Vagina (tissue), 2 donors: ENCODE measurements at regions not wholly inside any gene's neighbourhood (a gene's known extent, or its start where the extent isn't known, plus 50 kb on each side); places are given as distances from the start of the nearest gene placed in this dataset.
"Not testable (repeated sequence)": the region's sequence is repeated elsewhere in the genome, so short reads cannot be mapped to it uniquely, and the experiment has no call there.

Source experiments
- DNase-seq, 2 donors: peaks; one replicate each; pipeline ENCODE4 v3.0.0-alpha.2; 2017; ENCODE audit errors: extremely low spot score in 2 of 2
- H3K27ac ChIP-seq: fragments of 200-600 bp; sonication (generic); one replicate; pipeline ENCODE4 v1.5.1; 2019
- H3K27me3 ChIP-seq: fragments of 200-600 bp; sonication (generic); one replicate; pipeline ENCODE4 v1.5.1; 2019
- H3K36me3 ChIP-seq, 2 donors: fragments of 200-600 bp; sonication (generic); one replicate each; pipeline ENCODE4 v1.5.1; 2017 to 2019
- H3K4me1 ChIP-seq: fragments of 200-600 bp; sonication (generic); one replicate; pipeline ENCODE4 v1.5.1; 2019
- H3K4me3 ChIP-seq, 2 donors: fragments of 200-600 bp; sonication (generic); 1 replicate in 1 of 2; 2 replicates in 1 of 2; pipeline ENCODE4 v1.5.1; 2016 to 2019
- H3K9me3 ChIP-seq: fragments of 200-600 bp; sonication (generic); one replicate; pipeline ENCODE4 v1.5.1; 2019
- POLR2A ChIP-seq, 2 donors: fragments of 450-650 bp; IDR thresholded peaks; one replicate each; pipeline ENCODE4 v1.6.1; 2017; ENCODE audit warnings: antibody characterized with exemption in 2 of 2, mild to moderate bottlenecking in 2 of 2, moderate library complexity in 2 of 2
- POLR2AphosphoS5 ChIP-seq, 2 donors: sonication (generic); formaldehyde crosslinking; IDR thresholded peaks; one replicate each; pipeline ENCODE4 v1.9.0; 2017; ENCODE audit warnings: antibody characterized with exemption in 2 of 2, mild to moderate bottlenecking in 2 of 2, low read depth in 1 of 2; ENCODE audit not compliant: insufficient read depth in 1 of 2
- intact Hi-C: fragments of 100-400 bp; cut with DNase I; formaldehyde crosslinking; loops from one replicate; pipeline ENCODE4 v1.15.1; 2023
- TF ChIP-seq, protein P1 (sequence below), 3 experiments: fragments of 450-650 bp in 2 of 3; fragments of 200-600 bp in 1 of 3; sonication (generic) in 1 of 3; IDR thresholded peaks; one replicate each; pipeline ENCODE4 v1.5.1; 2017 to 2019; ENCODE audit warnings: antibody characterized with exemption in 3 of 3, mild to moderate bottlenecking in 2 of 3, moderate library complexity in 2 of 3

DNA sequence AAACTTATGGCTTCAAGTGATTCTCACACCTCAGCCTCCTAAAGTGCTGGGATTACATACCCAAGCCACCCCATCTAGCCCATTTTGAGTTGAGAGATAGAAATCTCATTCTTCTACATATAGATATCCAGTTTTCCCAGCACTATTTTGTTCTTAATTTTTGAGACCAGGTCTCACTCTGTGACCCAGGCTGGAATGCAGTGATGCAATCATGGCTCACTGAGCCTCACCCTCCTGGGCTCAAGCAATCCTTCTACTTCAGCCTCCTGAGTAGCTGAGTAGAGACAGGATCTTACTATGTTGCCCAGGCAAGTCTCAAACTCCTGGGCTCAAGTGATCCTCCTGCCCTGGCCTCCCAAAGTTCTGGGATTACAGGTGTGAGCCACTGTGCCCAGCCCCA is 60.9 kb upstream of the CTNNA1 start:
- H3K27ac ChIP-seq, result no peak overlapping the region
- no peak for DNase-seq
- intact Hi-C loops, result no loop called here
- TF ChIP-seq POLR2AphosphoS5 (IDR thresholded peaks at IDR 0.05; ENCODE audit: insufficient read depth in 1 of 2, low read depth in 1 of 2) (no peak), POLR2A (IDR thresholded peaks at IDR 0.05) (no peak)
- TF ChIP-seq, protein P1, sequence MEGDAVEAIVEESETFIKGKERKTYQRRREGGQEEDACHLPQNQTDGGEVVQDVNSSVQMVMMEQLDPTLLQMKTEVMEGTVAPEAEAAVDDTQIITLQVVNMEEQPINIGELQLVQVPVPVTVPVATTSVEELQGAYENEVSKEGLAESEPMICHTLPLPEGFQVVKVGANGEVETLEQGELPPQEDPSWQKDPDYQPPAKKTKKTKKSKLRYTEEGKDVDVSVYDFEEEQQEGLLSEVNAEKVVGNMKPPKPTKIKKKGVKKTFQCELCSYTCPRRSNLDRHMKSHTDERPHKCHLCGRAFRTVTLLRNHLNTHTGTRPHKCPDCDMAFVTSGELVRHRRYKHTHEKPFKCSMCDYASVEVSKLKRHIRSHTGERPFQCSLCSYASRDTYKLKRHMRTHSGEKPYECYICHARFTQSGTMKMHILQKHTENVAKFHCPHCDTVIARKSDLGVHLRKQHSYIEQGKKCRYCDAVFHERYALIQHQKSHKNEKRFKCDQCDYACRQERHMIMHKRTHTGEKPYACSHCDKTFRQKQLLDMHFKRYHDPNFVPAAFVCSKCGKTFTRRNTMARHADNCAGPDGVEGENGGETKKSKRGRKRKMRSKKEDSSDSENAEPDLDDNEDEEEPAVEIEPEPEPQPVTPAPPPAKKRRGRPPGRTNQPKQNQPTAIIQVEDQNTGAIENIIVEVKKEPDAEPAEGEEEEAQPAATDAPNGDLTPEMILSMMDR (IDR thresholded peaks at IDR 0.05), result no peak
- no peaks in the 10 kb centered on the region for H3K9me3 ChIP-seq
- H3K36me3 ChIP-seq, result no peaks in the 10 kb centered on the region
- H3K27me3 ChIP-seq, result no peaks in the 10 kb centered on the region
- H3K4me3 ChIP-seq, result no peak overlapping the region
- H3K4me1 ChIP-seq, result no peaks in the 10 kb centered on the region

DNA sequence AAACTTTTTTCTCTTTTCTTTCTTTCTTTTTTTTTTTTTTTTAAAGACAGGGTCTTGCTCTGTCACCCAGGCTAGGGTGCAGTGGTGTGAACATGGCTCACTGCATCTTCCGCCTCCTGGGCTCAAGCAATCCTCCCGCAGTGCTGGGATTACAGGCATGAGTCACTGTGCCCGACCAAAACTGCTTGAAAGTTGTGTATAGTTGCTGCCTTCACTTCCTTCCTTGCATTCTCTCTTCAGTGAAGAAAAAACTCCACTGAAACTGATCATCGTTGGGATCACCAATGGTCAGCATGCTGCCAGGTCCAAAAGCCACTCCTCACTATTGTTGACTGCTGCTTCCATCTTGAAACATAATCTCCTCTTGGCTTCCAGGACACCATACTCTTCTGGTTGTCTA is 66.6 kb upstream of the CTNNA1 start:
- intact Hi-C loops, result no loop called here
- no peaks in the 10 kb centered on the region for H3K36me3 ChIP-seq
- H3K4me3 ChIP-seq, result no peak overlapping the region
- H3K27ac ChIP-seq, result no peak overlapping the region
- H3K27me3 ChIP-seq, result no peaks in the 10 kb centered on the region
- DNase-seq, result no peak
- H3K4me1 ChIP-seq, result no peaks in the 10 kb centered on the region
- no peaks in the 10 kb centered on the region for H3K9me3 ChIP-seq
- no peak for TF ChIP-seq POLR2A (IDR thresholded peaks at IDR 0.05)

DNA sequence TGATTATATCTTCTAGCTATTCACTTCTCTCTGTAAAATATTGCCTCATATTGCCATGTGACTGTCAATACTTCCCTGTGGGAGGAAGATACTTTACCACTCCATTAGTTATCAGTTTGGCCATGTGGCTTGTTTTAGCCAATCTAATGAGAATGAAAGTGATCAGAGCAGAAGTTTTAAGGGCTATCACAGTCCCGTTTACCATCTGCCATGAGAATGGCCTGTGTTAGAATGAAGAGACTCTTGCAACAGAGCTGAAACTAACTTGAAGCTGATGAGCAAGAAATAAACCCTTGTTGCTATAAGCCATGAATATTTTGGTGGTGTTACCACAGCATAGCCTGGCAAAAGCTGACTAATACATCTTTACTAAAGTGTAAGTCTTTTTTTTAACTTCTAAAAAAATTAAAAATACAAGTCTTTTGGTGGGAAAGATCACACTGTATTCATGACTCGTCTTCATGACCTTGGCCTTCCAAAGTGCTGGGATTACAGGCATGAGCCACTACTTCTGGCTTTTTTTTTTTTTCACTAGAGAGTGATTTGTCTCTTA is 68.0 kb upstream of the CTNNA1 start:
- Histone ChIP-seq H3K4me1 (no peaks in the 10 kb centered on the region), H3K27me3 (no peaks in the 10 kb centered on the region), H3K9me3 (no peaks in the 10 kb centered on the region), H3K36me3 (no peaks in the 10 kb centered on the region), H3K27ac (no peak overlapping the region), H3K4me3 (no peak overlapping the region)
- no peak for TF ChIP-seq POLR2AphosphoS5 (IDR thresholded peaks at IDR 0.05; ENCODE audit: insufficient read depth in 1 of 2, low read depth in 1 of 2)
- TF ChIP-seq, protein P1 (IDR thresholded peaks at IDR 0.05), result no peak
- TF ChIP-seq POLR2A (IDR thresholded peaks at IDR 0.05), result no peak
- no peak for DNase-seq
- intact Hi-C loops, result no loop called here

DNA sequence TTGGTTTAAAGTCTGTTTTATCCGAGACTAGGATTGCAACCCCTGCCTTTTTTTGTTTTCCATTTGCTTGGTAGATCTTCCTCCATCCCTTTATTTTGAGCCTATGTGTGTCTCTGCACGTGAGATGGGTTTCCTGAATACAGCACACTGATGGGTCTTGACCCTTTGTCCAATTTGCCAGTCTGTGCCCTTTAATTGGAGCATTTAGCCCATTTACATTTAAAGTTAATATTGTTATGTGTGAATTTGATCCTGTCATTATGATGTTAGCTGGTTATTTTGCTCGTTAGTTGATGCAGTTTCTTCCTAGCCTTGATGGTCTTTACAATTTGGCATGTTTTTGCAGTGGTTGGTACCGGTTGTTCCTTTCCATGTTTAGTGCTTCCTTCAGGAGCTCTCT is 70.8 kb upstream of the CTNNA1 start:
- H3K27ac ChIP-seq, H3K4me1 ChIP-seq, H3K9me3 ChIP-seq, H3K27me3 ChIP-seq, H3K36me3 ChIP-seq, intact Hi-C loops, H3K4me3 ChIP-seq, DNase-seq: not testable (repeated sequence)

DNA sequence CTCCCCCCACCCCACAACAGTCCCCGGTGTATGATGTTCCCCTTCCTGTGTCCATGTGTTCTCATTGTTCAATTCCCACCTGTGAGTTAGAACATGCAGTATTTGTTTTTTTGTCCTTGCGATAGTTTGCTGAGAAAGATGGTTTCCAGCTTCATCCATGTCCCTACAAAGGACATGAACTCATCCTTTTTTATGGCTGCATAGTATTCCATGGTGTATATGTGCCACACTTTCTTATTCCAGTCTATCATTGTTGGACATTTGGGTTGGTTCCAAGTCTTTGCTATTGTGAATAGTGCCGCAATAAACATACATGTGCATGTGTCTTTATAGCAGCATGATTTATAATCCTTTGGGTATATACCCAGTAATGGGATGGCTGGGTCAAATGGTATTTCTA is 74.4 kb upstream of the CTNNA1 start:
- intact Hi-C loops, H3K9me3 ChIP-seq, DNase-seq, H3K27ac ChIP-seq, H3K4me3 ChIP-seq, H3K4me1 ChIP-seq, H3K36me3 ChIP-seq, H3K27me3 ChIP-seq: not testable (repeated sequence)

DNA sequence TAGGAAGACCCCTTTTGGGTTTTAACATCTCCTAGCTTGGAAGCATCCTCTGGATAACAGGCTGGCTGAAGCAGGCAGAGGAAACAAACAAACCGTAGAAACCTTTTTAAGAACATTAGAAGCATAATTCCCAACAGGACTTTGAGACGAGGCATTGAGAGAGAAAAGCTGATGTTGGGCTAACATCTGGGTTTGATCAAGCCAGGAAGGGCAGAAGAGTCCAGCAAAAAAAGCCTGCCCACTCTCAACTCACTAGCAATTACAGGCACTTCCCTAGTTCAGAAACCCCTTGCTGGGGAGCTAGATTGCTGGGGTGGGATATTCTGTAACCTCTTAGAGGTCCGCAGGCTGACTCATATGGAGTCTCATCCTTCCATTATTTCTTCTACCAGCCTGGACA is 75.4 kb upstream of the CTNNA1 start:
- no peaks in the 10 kb centered on the region for H3K27me3 ChIP-seq
- intact Hi-C loops, result no loop called here
- no peak for DNase-seq
- TF ChIP-seq POLR2AphosphoS5 (IDR thresholded peaks at IDR 0.05; ENCODE audit: insufficient read depth in 1 of 2, low read depth in 1 of 2) (no peak), POLR2A (IDR thresholded peaks at IDR 0.05) (no peak)
- TF ChIP-seq, protein P1 (IDR thresholded peaks at IDR 0.05), result no peak
- H3K27ac ChIP-seq, result no peak overlapping the region
- no peak overlapping the region for H3K4me3 ChIP-seq
- H3K9me3 ChIP-seq, result no peaks in the 10 kb centered on the region
- H3K4me1 ChIP-seq, result no peaks in the 10 kb centered on the region
- H3K36me3 ChIP-seq, result no peaks in the 10 kb centered on the region
